HepG2 (cell line): ENCODE measurements at regions not wholly inside any gene's neighbourhood (a gene's known extent, or its start where the extent isn't known, plus 50 kb on each side); places are given as distances from the start of the nearest gene placed in this dataset.

Experiments used
- ATAC-seq: fragments of 200-7000 bp; cut with Tn5 transposase; 3 replicates; pipeline ENCODE4 v1.9.1; 2020; ENCODE audit warnings: mild to moderate bottlenecking, moderate library complexity
- BruUV-seq: library from RNA; stranded (reverse); fragments of 400-500 nt; replicated peaks from 2 replicates; lab custom pipeline; 2021; lab: Mats Ljungman, UMichigan
- CTCF ChIA-PET: fragments of 300-600 bp; formaldehyde crosslinking; extraction: SDS; loops from one replicate; lab custom pipeline; 2021; ENCODE audit warnings: low total read pairs, inconsistent platforms, low intra/inter-chr PET ratio; lab: Yijun Ruan, JAX
- POLR2A ChIA-PET: fragments of 350-600 bp; sonication (Branson Sonifier 250); formaldehyde crosslinking; loops from one replicate; lab custom pipeline; 2020; ENCODE audit warnings: antibody characterized with exemption, inconsistent platforms; lab: Yijun Ruan, JAX
- DNase-seq: peaks from one replicate; pipeline ENCODE4 v3.0.0-alpha.2; 2015; ENCODE audit warnings: low spot score
- FAIRE-seq: peaks from 3 replicates; lab custom pipeline; 2011; peaks lifted over from hg19 to GRCh38; lab: Jason Lieb, UNC
- H2AFZ ChIP-seq: one replicate; pipeline ENCODE4 v1.6.1; 2011; ENCODE audit warnings: low read length, inconsistent platforms
- H3K27ac ChIP-seq: fragments of 300-600 bp; 3 replicates; pipeline ENCODE4 v1.8.0; 2011; ENCODE audit warnings: mixed run types, mild to moderate bottlenecking, mixed read lengths, low read length, inconsistent platforms; ENCODE audit not compliant: insufficient read depth; ENCODE audit errors: extremely low read length
- H3K27me3 ChIP-seq, 2 experiments: fragments of 200-600 bp in 1 of 2; 2 replicates in 1 of 2; 3 replicates in 1 of 2; pipeline versions ENCODE4 v1.6.0 to v1.8.0; 2011; ENCODE audit warnings: low read length in 2 of 2, mild to moderate bottlenecking in 2 of 2, moderate library complexity in 2 of 2, inconsistent platforms in 1 of 2; ENCODE audit not compliant: insufficient read depth in 2 of 2, control insufficient read depth in 1 of 2
- H3K36me3 ChIP-seq, 2 experiments: fragments of 200-600 bp in 1 of 2; replicated peaks in 1 of 2; 2 replicates in 1 of 2; 3 replicates in 1 of 2; pipeline versions ENCODE4 v1.5.1 to v1.8.0; 2011; ENCODE audit warnings: low read length in 2 of 2, inconsistent platforms in 1 of 2; ENCODE audit not compliant: insufficient read depth in 2 of 2, control insufficient read depth in 1 of 2
- H3K4me1 ChIP-seq: 2 replicates; pipeline ENCODE4 v1.5.1; 2012; ENCODE audit warnings: low read length, inconsistent platforms; ENCODE audit not compliant: insufficient read depth
- H3K4me2 ChIP-seq: 2 replicates; pipeline ENCODE4 v1.6.0; 2011; ENCODE audit warnings: low read depth, low read length, inconsistent platforms
- H3K4me3 ChIP-seq, 3 experiments: fragments of 200-600 bp in 1 of 3; sonication (generic), shearing (Covaris generic) in 1 of 3; replicated peaks in 1 of 3; 2 replicates each; pipeline ENCODE4 v1.5.1; 2011 to 2016; ENCODE audit warnings: low read length in 3 of 3, inconsistent platforms in 2 of 3, low read depth in 2 of 3, mild to moderate bottlenecking in 2 of 3, control low read depth in 1 of 3, mixed read lengths in 1 of 3; ENCODE audit not compliant: insufficient read depth in 1 of 3
- H3K79me2 ChIP-seq: one replicate; pipeline ENCODE4 v1.6.1; 2011; ENCODE audit warnings: low read length, inconsistent platforms; ENCODE audit not compliant: insufficient read depth
- H3K9ac ChIP-seq: 2 replicates; pipeline ENCODE4 v1.6.0; 2011; ENCODE audit warnings: mild to moderate bottlenecking, low read depth, low read length, inconsistent platforms; ENCODE audit not compliant: insufficient read depth
- H3K9me3 ChIP-seq: 2 replicates; pipeline ENCODE4 v1.5.1; 2012; ENCODE audit warnings: mild to moderate bottlenecking, low read length
- H4K20me1 ChIP-seq: 2 replicates; pipeline ENCODE4 v1.6.0; 2011; ENCODE audit warnings: inconsistent platforms, mild to moderate bottlenecking, low read length, moderate library complexity; ENCODE audit not compliant: insufficient read depth
- CHD2 ChIP-seq: IDR thresholded peaks from 2 replicates; pipeline ENCODE4 v1.6.1; 2011; ENCODE audit warnings: low read depth, low read length, improper control_type of control experiment
- HOXA7 ChIP-seq: sonication (generic); formaldehyde crosslinking; IDR thresholded peaks from 2 replicates; pipeline ENCODE4 v1.8.1; 2022; ENCODE audit warnings: mild to moderate bottlenecking, missing genetic modification reagents, moderate library complexity
- MAFF ChIP-seq: IDR thresholded peaks from 2 replicates; pipeline ENCODE4 v1.6.1; 2011; ENCODE audit warnings: low read depth, low read length, improper control_type of control experiment
- MAFK ChIP-seq, 2 experiments: IDR thresholded peaks in 1 of 2; conservative IDR thresholded peaks in 1 of 2; 2 replicates each; pipeline ENCODE4 v1.6.1; 2011; ENCODE audit warnings: improper control_type of control experiment in 2 of 2, low read length in 2 of 2
- MYC ChIP-seq: sonication (generic); formaldehyde crosslinking; IDR thresholded peaks from 2 replicates; pipeline ENCODE4 v1.9.0; 2021; ENCODE audit warnings: missing genetic modification reagents, borderline replicate concordance
- TBX2 ChIP-seq: sonication (generic); formaldehyde crosslinking; IDR thresholded peaks from 2 replicates; pipeline ENCODE4 v1.5.0; 2020; ENCODE audit warnings: missing genetic modification reagents, mild to moderate bottlenecking, borderline replicate concordance
- ZFAT ChIP-seq: sonication (generic); formaldehyde crosslinking; conservative IDR thresholded peaks from 2 replicates; pipeline ENCODE4 v1.8.1; 2023; ENCODE audit warnings: missing genetic modification reagents, inconsistent platforms
- ZNF598 ChIP-seq: sonication (generic); formaldehyde crosslinking; IDR thresholded peaks from 2 replicates; pipeline ENCODE4 v1.5.1; 2020; ENCODE audit warnings: mild to moderate bottlenecking, missing genetic modification reagents, borderline replicate concordance
- WGBS: methylation state at CpG from one replicate; pipeline ENCODE4 v1.1.6; 2017; ENCODE audit warnings: low lambda C conversion rate; 5-methylcytosine and 5-hydroxymethylcytosine counted together
- in situ Hi-C: cut with HindIII; loops from 2 replicates; pipeline ENCODE4 v1.10.0; 2017; ENCODE audit warnings: low pct_unique_long_range_greater_than_20kb; ENCODE audit not compliant: extremely low pct_ligation_motif_present
- intact Hi-C: fragments of 100-400 bp; cut with micrococcal nuclease; formaldehyde crosslinking; loops from one replicate; pipeline ENCODE4 v1.10.0; 2022; ENCODE audit not compliant: unreplicated experiment

DNA sequence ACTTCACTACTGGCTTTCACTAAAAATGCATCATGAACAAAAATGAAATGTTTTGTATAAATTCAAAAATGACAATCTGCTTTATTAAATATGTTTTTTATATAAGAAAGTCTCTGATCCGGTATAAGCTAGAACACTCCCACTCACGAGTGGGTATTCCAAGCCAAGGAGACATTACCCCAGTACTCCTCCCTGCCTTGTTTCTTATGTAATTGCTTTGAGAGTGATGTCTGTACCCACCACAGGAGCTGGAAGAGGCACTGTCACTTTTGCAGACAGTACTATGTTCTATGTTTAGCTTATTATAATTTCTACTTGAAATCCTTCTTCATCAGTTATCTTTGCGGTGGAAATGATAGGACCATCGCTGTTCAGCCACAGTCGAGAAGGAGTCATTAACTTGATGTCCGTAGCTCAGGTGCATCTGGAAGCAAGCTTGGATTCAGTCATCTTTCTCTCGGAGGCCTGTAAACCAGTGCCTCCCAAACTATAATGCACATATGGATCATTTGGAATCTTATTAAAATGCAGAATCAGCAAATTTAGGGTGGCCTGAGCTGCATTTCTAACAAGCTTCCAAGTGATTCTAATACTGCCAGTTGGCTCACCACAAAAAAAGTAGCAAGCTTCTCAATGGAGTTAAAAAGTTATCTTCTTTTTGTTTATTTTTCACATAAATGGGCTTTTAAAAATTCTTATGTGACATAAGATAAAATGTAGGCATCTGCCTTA is 396.4 kb downstream of the GRIA2 start:
- CTCF ChIA-PET, result no interaction called here
- in situ Hi-C loops (no loop called here), intact Hi-C loops (no loop called here)
- POLR2A ChIA-PET, result no interaction called here
- H3K4me1 ChIP-seq, result no peaks in the 10 kb centered on the region
- H3K27me3 ChIP-seq, result no peaks in the 10 kb centered on the region
- no peak overlapping the region for H3K4me3 ChIP-seq
- no peak for FAIRE-seq
- no peak overlapping the region for H3K27ac ChIP-seq
- 80% methylated on average over 7 of the region's 7 CpGs for WGBS
- no peaks in the 10 kb centered on the region for H3K36me3 ChIP-seq
- no peak overlapping the region for H3K4me2 ChIP-seq
- H2AFZ ChIP-seq, result no peak overlapping the region
- no peaks in the 10 kb centered on the region for H3K9me3 ChIP-seq
- BruUV-seq, result no TSS peak
- peak; percentile 94 to 97 for TF ChIP-seq MAFK (conservative IDR thresholded peaks at IDR 0.05 in 1 of 2, IDR thresholded peaks at IDR 0.05 in 1 of 2; ENCODE audit: low read length in 2 of 2)
- TF ChIP-seq ZFAT, result no peak
- no peak for TF ChIP-seq CHD2
- peak; percentile 96 for TF ChIP-seq MAFF
- TF ChIP-seq ZNF598, result no peak
- no peak for TF ChIP-seq HOXA7 (CRISPR knock-in tag)
- no peak for TF ChIP-seq TBX2
- no peak for ATAC-seq
- H4K20me1 ChIP-seq, result no peaks in the 10 kb centered on the region
- no peaks in the 10 kb centered on the region for H3K79me2 ChIP-seq
- H3K9ac ChIP-seq, result no peak overlapping the region
- DNase-seq, result no peak

DNA sequence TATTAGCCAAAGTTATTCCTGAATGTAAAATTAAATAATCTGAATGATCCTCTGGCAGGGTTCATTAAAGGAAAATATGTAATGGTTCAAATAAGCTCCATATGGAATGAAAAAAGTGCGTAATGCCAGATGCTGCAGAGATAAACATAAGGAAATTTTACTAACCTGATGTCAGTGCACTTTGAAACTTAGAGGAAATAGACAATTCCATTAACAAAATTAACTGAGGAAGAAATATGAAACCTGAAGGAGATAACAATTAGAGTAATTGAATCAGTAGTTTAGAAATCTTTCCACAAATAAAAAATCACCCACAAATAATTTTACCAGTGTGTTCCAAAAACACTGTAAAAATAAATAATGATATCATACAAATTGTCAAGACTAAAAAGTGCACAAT is 387.5 kb downstream of the GRIA2 start:
- intact Hi-C loops, result no loop called here
- BruUV-seq, result no TSS peak
- WGBS, result 84% methylated on average over 1 of the region's 1 CpG
- ChIA-PET CTCF (no interaction called here), POLR2A (no interaction called here)
- Histone ChIP-seq H4K20me1 (no peaks in the 10 kb centered on the region; the same call in 1 of the 2 replicates), H3K27me3 (no peaks in the 10 kb centered on the region), H3K27ac (no peak overlapping the region), H3K4me1 (no peaks in the 10 kb centered on the region), H3K79me2 (no peaks in the 10 kb centered on the region), H3K4me3 (no peak overlapping the region), H3K4me2 (no peak overlapping the region), H3K9ac (no peak overlapping the region), H3K36me3 (no peaks in the 10 kb centered on the region), H3K9me3 (no peaks in the 10 kb centered on the region), H2AFZ (no peak overlapping the region)
- ATAC-seq (no peak), FAIRE-seq (no peak), DNase-seq (no peak)
- TF ChIP-seq MYC (CRISPR knock-in tag), result no peak
- in situ Hi-C loops, result no loop called here
